ENCODE measurements at regions not wholly inside any gene's neighbourhood (a gene's known extent, or its start where the extent isn't known, plus 50 kb on each side); places are given as distances from the start of the nearest gene placed in this dataset.
A peak's percentile ranks its signal among the peaks of the same experiment; 100 is the strongest.

DNA sequence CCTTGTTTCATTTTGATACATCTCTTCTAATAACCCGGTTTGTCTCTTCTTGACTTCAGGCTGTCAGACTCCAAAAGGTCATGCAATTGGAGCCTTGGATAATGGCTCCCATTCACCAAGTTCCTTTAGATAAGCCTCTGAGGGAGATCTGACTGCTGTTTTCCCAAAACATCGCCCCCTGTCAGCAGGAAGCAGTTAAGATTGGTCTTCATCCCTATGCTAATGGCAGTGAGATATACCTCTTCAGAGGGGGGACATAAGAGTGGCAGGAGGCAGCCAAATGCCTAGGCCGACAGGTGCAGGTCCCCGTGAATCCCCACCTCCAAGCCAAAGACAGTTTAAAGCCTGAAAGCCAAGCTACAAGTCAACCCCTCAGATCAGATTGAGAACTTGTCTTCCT is 144.6 kb downstream of the WDR11 start:
- no peak for DNase-seq (ENCODE audit: extremely low spot score)
- peak overlapping the region; percentile 39 for H3K27ac ChIP-seq (ENCODE audit: low read depth)
- no peaks in the 10 kb centered on the region for H3K4me1 ChIP-seq (ENCODE audit: insufficient read depth)
- 89% methylated on average over 4 of the region's 4 CpGs for WGBS
- H3K36me3 ChIP-seq (ENCODE audit: insufficient read depth) = no peaks in the 10 kb centered on the region
- H3K4me3 ChIP-seq (ENCODE audit: low read depth, low read length) = no peak overlapping the region

DNA sequence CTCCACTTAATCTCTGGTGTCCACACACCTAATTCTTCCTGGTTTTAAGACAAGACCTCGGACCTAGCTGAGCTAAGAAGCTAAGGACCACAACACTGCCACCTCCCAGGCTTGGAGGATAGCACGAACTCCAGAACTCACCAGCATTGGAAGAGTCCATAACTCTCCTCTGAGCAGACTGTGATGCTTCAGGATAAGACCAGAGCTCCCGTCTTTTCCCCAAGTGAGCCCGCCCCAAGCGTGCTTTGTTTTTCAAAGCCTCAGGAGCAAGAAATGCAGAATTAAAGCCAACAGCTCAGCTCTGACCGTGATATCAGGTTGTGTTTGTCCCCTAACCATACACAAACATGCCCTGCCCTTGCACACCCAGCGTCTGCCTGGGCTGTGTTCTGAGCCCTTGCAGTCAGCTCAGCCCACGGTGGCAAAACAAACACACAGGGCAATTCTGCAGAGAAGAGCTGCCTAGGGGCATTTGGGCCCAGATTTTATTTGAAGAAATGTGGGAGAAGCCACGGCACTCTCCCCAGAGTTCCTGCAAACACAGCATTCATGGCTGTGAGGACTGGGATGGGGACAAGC is 145.4 kb downstream of the WDR11 start:
- DNase-seq (ENCODE audit: extremely low spot score) = no peak
- Histone ChIP-seq H3K4me1 (ENCODE audit: insufficient read depth) (no peaks in the 10 kb centered on the region), H3K4me3 (ENCODE audit: low read depth, low read length) (no peak overlapping the region), H3K36me3 (ENCODE audit: insufficient read depth) (no peaks in the 10 kb centered on the region), H3K27ac (ENCODE audit: low read depth) (peak overlapping the region; percentile 43)
- 77% methylated on average over 9 of the region's 9 CpGs for WGBS

DNA sequence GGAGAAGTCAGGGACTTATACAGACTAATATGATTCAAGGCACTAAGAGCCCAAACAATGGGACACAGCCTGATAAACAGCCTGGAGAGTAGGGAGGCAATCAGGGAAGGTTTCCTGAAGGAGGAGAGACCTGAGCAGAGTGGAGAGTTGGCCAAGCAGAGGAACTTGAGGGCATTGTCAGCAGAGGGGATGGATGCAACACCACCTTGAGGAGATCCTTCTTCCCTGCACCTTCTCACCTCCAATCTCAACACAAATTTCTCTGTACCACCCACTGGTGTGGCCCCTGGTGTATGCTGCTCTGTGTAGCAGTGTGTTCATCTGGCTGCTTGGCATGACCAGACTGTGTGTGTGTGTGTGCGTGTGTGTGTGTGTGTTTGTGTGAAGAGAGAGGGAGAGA is 146.2 kb downstream of the WDR11 start:
- DNase-seq (ENCODE audit: extremely low spot score) = no peak
- no peaks in the 10 kb centered on the region for H3K36me3 ChIP-seq (ENCODE audit: insufficient read depth)
- whole genome bisulfite sequencing = 69% methylated on average over 1 of the region's 1 CpG
- H3K27ac ChIP-seq (ENCODE audit: low read depth) = no peak overlapping the region
- no peak overlapping the region for H3K4me3 ChIP-seq (ENCODE audit: low read depth, low read length)
- no peaks in the 10 kb centered on the region for H3K4me1 ChIP-seq (ENCODE audit: insufficient read depth)

DNA sequence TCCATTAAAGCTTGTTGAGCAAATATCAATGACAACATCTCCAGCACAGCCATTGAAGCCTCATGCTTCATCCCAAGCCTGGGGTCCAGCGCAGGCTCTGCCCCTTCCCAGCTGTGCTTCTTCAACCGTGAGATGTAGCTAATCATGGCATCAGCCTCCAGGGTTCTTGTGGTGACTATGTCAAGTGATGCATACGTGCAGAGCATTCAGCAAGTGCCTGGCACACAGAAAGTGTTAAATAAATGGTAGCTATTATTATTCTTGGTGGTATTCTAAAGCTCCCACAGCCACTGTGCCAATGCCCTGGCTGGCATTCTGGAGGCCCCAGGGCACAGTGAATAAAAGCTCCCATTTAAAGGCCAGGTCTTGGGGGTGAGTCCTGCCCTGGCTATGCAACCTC is 146.6 kb downstream of the WDR11 start:
- Histone ChIP-seq H3K36me3 (ENCODE audit: insufficient read depth) (no peaks in the 10 kb centered on the region), H3K4me3 (ENCODE audit: low read depth, low read length) (no peak overlapping the region), H3K4me1 (ENCODE audit: insufficient read depth) (no peaks in the 10 kb centered on the region), H3K27ac (ENCODE audit: low read depth) (no peak overlapping the region)
- WGBS = 85% methylated on average over 3 of the region's 3 CpGs
- no peak for DNase-seq (ENCODE audit: extremely low spot score)

DNA sequence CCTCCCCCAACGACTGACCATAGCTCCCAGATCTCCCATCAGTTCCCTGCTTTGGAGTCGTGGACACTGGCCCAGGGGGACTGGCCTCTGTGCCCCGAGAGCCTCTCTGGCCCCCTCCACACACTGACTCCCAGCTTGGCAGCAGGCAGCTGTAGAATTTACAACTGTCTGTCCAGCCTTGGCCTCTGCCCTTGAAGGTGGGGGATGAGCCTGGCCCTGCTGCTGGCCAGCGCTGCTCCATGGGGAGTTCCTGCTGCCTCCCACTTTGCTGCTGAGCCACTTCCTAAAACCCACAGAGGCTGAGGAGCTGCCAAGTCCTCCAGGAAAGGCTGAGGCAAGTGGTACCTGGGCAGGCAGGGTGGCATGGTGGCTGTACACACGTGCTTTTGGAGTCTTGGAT is 147.1 kb downstream of the WDR11 start:
- Histone ChIP-seq H3K36me3 (ENCODE audit: insufficient read depth) (no peaks in the 10 kb centered on the region), H3K4me1 (ENCODE audit: insufficient read depth) (no peaks in the 10 kb centered on the region), H3K27ac (ENCODE audit: low read depth) (no peak overlapping the region), H3K4me3 (ENCODE audit: low read depth, low read length) (no peak overlapping the region)
- WGBS = 71% methylated on average over 5 of the region's 5 CpGs
- DNase-seq (ENCODE audit: extremely low spot score) = no peak

DNA sequence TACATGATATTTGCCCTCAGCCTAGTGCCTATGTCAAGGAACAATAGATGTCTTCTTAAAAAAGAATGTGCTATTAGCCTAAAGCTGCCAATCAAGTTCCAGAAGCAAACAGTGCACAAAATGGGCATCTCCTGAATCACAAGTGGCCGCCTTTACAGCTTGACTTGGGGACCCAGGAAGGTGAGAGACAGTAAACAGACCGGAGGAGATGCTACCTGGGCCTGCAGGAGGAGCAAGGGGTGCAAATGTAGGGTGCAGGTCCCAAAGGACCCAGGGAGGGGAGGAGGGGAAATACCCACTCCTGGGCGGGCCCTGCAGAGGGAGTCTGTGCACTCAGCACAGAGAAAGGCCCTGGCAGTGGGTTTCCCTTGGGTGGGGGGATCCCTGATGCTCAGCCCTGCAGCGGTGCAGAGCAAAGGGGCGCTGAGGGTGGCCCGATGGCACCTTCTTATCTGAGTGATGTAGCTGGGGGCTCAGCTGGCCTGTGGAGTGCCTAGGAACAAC is 147.7 kb downstream of the WDR11 start:
- DNase-seq (ENCODE audit: extremely low spot score) = no peak
- Histone ChIP-seq H3K4me3 (ENCODE audit: low read depth, low read length) (no peak overlapping the region), H3K27ac (ENCODE audit: low read depth) (no peak overlapping the region), H3K36me3 (ENCODE audit: insufficient read depth) (no peaks in the 10 kb centered on the region), H3K4me1 (ENCODE audit: insufficient read depth) (no peaks in the 10 kb centered on the region)
- WGBS = 96% methylated on average over 6 of the region's 6 CpGs

DNA sequence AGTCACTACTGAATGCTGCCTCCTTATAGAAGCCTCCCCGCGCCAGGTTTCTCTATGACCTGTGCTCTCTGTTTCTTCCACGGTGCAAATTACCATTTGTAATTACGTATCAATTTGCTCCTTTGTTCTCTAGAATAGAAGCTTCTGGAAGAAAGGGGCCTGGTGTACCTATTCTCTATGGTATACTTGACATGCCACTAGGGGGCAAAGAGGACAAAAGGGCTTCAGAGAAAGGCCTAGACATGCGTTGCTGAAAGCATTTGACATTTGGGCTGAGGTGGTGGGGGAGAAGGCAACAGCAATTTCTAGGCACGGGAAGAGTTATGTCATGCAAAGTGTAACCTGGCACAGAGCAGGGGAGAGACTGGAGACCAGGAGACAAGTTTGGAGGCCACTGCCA is 148.7 kb downstream of the WDR11 start:
- H3K27ac ChIP-seq (ENCODE audit: low read depth) = no peak overlapping the region
- DNase-seq (ENCODE audit: extremely low spot score) = no peak
- no peak overlapping the region for H3K4me3 ChIP-seq (ENCODE audit: low read depth, low read length)
- 91% methylated on average over 6 of the region's 6 CpGs for WGBS
- no peaks in the 10 kb centered on the region for H3K4me1 ChIP-seq (ENCODE audit: insufficient read depth)
- H3K36me3 ChIP-seq (ENCODE audit: insufficient read depth) = no peaks in the 10 kb centered on the region

DNA sequence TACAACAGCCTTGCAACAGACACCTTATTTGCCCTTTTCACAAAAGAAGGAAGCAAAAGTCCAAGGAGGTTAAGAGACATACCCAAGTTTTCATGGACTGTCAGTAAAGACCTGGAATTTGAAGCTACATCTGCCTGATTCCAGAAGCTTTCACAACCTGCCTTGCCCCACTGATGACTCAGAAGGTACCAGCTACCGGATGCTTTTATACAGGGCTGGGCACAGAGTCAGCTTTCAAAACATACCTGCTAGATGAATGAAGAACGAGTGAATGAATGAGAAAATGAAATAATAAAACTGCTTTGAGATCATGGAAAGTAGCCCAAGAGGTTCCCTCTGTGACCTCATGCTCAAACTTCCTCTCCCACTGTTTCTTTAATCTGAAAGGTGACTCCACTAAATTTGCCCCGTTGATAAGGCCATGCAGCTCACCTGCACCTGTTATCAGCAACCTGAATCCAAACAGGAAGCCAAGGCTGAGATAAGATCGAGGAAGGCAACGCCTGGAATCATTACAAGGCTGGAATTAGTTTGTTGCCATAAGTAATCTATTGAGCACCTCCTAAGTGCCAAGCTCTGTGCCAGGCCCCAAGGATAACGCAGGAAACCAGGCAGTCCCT is 151.5 kb downstream of the WDR11 start:
- no peak overlapping the region for H3K4me3 ChIP-seq (ENCODE audit: low read depth, low read length)
- WGBS = 68% methylated on average over 6 of the region's 6 CpGs
- DNase-seq (ENCODE audit: extremely low spot score) = no peak
- no peaks in the 10 kb centered on the region for H3K36me3 ChIP-seq (ENCODE audit: insufficient read depth)
- no peak overlapping the region for H3K27ac ChIP-seq (ENCODE audit: low read depth)
- no peaks in the 10 kb centered on the region for H3K4me1 ChIP-seq (ENCODE audit: insufficient read depth)

DNA sequence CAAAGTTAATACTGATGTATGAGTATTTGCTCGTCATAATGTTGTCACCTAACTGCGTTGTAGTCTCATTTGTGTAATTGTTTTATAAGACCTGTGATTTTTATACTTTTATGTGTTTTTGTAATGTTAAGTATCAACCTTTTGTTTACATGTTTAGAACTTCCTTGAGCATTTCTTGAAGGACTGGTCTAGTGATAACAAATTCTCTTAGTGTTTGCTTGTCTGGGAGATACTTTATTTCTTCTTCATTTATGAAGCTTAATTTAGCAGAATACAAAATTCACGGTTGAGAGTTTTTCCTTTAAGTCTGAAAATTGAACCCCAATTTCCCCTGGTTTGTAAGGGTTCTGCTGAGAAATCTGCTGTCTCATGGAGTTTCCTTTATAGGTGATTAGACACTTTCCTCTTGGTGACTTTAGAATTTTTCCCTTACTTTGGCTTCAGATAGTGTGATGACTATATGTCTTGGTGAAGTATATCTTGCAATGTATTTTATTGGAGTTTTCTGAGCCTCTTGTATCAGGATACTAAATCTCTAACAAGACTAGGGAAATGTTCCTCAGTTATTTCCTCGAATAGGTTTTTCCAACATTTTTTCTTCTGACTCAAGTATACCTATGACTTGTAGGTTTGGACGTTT is 154.9 kb downstream of the WDR11 start:
- Histone ChIP-seq H3K27ac (ENCODE audit: low read depth) (no peak overlapping the region), H3K4me1 (ENCODE audit: insufficient read depth) (no peaks in the 10 kb centered on the region), H3K4me3 (ENCODE audit: low read depth, low read length) (no peak overlapping the region), H3K36me3 (ENCODE audit: insufficient read depth) (no peaks in the 10 kb centered on the region)
- WGBS = 93% methylated on average over 5 of the region's 5 CpGs
- DNase-seq (ENCODE audit: extremely low spot score) = no peak

DNA sequence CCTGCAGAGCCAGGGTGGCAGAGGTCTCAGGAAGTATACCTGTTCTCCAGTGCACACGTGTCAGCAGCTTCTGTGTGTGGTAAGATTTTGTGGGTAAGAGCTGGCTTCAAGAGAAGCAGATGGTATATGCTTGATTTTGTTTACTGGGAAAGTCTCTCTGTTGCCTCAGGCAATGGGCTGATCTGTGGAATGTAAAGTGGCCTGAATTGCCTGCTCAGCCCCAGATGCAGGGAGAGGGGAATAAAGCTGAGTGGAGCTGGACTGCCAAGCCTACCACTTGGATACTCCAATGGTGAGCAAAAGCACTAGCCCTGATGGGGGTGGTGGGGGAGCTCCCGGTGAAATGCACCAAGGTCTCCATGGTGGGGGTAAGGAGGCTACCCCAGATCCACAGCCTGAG is 156.1 kb downstream of the WDR11 start:
- DNase-seq (ENCODE audit: extremely low spot score) = no peak
- no peaks in the 10 kb centered on the region for H3K36me3 ChIP-seq (ENCODE audit: insufficient read depth)
- 94% methylated on average over 2 of the region's 2 CpGs for WGBS
- H3K27ac ChIP-seq (ENCODE audit: low read depth) = no peak overlapping the region
- no peaks in the 10 kb centered on the region for H3K4me1 ChIP-seq (ENCODE audit: insufficient read depth)
- no peak overlapping the region for H3K4me3 ChIP-seq (ENCODE audit: low read depth, low read length)

DNA sequence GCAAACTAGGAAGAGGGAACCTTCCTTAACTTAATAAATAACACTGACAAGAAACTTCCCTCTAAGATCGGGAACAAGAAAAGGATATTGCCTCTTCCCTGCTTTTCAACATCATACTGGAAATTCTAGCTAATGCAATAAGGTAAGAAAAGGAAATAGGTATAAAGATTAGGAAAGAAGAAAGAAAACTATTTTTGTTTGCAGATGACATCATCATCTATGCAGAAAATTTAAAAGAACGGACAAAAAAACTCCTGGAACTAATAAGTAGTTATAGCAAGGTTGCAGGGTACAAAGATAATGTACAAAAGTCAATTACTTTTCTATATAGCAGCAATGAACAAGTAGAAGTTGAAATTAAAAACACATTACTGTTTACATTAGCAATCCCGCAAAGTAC is 164.8 kb downstream of the WDR11 start:
- Histone ChIP-seq H3K27ac (ENCODE audit: low read depth) (no peak overlapping the region), H3K36me3 (ENCODE audit: insufficient read depth) (no peaks in the 10 kb centered on the region), H3K4me1 (ENCODE audit: insufficient read depth) (no peaks in the 10 kb centered on the region), H3K4me3 (ENCODE audit: low read depth, low read length) (no peak overlapping the region)
- no peak for DNase-seq (ENCODE audit: extremely low spot score)
- 87% methylated on average over 3 of the region's 3 CpGs for WGBS

DNA sequence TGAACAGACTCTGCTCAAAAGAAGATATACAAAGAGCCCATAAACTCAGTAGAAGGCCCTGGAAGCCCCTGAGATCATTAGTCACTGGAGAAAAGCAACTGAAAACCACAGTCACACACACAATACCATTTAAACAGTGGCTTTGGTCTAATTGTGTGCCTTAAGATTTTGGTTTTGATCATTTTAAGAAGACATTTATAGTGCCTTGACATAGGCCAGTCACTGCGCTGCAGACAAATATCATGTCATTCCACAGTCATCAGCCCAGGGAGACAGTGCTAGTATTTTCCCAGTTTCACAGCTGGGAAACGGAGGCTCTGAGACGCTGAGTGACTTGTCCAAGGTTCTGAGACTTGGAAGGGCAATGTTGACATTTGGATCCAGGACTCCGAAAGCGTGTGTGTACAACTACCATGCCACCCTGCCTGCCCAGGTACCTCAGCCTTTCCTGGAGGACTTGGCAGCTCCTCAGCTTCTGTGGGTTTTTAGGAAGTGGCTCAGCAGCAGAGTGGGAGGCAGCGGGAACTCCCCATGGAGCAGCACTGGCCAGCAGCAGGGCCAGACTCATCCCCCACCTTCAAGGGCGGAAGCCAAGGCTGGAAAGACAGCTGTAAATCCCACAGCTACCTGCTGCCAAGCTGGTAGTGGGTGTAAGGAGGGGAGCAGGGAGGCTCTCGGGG is 173.9 kb downstream of the WDR11 start:
- Histone ChIP-seq H3K4me1 (ENCODE audit: insufficient read depth) (no peaks in the 10 kb centered on the region), H3K4me3 (ENCODE audit: low read depth, low read length) (no peak overlapping the region), H3K36me3 (ENCODE audit: insufficient read depth) (no peaks in the 10 kb centered on the region), H3K27ac (ENCODE audit: low read depth) (no peak overlapping the region)
- no peak for DNase-seq (ENCODE audit: extremely low spot score)
- 84% methylated on average over 8 of the region's 8 CpGs for WGBS

DNA sequence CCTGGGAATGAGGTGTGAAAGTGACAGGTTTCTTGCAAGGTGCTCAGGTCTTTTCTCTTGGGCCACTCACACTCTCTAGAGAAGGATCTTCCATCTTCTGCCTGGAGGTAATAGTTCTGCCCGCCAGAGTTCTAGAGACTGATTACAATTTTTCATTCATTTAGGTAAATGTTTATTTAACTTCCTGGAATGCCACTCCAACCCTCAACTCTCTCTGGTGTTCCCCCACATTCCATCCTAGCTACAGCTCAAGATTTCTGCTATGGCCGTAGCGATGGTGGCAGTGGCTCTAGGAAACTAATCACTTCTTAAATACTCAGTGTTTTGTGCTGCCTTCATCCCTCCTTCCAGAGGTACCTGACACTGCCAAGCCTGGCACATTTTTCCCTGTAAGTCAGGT is 174.6 kb downstream of the WDR11 start:
- H3K4me1 ChIP-seq (ENCODE audit: insufficient read depth) = no peaks in the 10 kb centered on the region
- WGBS = 91% methylated on average over 3 of the region's 3 CpGs
- H3K4me3 ChIP-seq (ENCODE audit: low read depth, low read length) = no peak overlapping the region
- no peak overlapping the region for H3K27ac ChIP-seq (ENCODE audit: low read depth)
- H3K36me3 ChIP-seq (ENCODE audit: insufficient read depth) = no peaks in the 10 kb centered on the region
- DNase-seq (ENCODE audit: extremely low spot score) = no peak

DNA sequence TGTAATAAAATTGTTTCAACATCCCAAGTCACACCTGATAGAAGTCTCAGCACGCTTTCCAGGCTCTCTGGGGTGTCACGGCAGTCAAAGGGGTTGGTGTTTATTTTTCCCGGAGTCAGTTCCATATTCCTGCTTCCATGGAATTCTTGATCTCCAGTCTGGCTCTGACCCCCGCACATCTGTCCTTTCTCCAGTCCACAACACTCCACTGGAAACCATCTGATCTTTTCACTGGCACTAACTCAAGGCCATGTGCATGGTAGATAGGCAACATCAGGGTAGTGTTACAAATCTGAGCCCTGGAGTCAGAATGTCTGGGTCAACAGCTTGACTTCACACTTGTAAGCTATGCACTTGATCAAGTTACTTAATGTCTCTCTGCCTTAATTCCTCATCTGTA is 176.2 kb downstream of the WDR11 start:
- H3K4me1 ChIP-seq (ENCODE audit: insufficient read depth) = no peaks in the 10 kb centered on the region
- no peak overlapping the region for H3K27ac ChIP-seq (ENCODE audit: low read depth)
- no peak for DNase-seq (ENCODE audit: extremely low spot score)
- 19% methylated on average over 4 of the region's 4 CpGs for WGBS
- H3K36me3 ChIP-seq (ENCODE audit: insufficient read depth) = no peaks in the 10 kb centered on the region
- H3K4me3 ChIP-seq (ENCODE audit: low read depth, low read length) = no peak overlapping the region
